Activated CD4-positive, CD25-positive, alpha-beta regulatory T cell treated with anti-CD3 and anti-CD28 coated beads, Interleukin-2, amount 50 U/mL, for 16 hours (primary cell): ENCODE measurements at regions not wholly inside any gene's neighbourhood (a gene's known extent, or its start where the extent isn't known, plus 50 kb on each side); places are given as distances from the start of the nearest gene placed in this dataset.

Experiments used
- DNase-seq: peaks from one replicate; pipeline ENCODE4 v3.0.0-alpha.2; 2020; ENCODE audit warnings: low read depth, low spot score

DNA sequence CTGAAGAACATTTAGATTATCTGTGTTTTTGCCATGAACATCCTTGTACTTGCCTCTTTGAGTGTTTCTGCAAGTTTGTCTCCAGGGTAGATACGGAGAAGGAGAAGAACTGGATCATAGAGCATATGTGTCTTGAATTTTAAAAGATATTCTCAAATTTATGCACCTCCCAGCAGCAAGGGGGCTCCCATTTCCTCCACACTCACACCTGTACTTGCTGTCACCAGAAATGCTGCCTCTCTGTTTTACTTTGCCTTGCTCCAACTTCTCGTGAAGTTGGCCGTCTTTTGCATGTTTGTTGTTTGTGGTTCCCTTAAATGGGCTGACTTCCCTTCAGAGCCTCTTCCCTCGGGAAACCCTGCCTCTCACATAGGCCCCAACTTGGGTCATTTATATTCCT, 171.0 kb downstream of the TFAP2C start:
- no peak for DNase-seq

DNA sequence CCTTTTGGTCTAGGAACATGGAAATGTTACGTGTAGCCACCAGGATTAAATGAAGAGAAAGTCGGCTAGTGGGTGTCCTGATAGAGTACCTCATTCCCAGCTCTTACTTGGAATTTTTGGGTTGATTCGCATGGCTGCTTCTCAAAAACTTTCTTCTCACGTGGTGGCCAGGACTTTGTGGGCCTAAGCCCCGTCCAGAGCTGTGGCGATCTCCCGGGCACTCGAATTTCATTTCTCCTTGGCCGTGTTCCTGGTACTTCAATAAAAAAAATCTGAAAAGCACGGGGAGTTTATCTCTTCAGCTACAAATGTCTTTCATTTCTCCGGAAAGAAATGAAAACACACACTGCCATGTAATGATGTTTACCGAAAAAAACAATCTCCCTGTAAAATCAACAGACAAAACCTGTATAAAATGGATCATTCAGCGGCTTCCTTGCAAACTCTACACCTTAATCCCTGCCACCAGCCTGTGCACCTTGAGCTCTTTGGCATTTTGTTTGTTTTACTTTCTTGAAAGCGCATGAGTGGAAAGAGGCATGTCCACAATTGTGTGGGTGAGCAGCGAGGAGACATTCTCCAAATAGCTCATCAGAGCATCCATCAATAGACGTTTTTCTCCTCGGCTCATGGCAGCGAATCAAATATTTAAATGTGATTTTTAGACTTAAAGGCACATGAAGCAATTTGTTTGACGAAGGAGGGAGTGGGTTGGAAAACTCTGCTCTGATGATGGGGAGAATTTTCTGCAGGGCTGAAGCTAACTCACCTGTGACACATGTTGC, 173.1 kb downstream of the TFAP2C start:
- no peak for DNase-seq

GRCh38 chr20:56802805-56803204, 173.7 kb downstream of the TFAP2C start:
- no peak for DNase-seq

DNA sequence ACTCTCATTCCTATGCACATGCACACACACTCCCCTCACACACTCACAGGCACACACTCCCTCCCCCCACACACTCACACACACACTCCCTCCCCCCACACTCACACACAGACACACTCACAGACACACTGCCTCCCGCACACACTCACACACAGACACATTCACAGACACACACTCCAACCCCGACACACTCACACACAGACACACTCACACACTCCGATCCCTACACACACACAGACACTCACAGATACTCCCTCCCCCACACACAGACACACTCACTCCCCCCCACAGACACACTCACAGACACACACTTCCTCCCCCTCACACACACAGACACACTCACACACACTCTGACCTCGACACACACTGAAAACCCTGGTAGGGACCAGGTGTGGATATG, 176.2 kb downstream of the TFAP2C start:
- no peak for DNase-seq

DNA sequence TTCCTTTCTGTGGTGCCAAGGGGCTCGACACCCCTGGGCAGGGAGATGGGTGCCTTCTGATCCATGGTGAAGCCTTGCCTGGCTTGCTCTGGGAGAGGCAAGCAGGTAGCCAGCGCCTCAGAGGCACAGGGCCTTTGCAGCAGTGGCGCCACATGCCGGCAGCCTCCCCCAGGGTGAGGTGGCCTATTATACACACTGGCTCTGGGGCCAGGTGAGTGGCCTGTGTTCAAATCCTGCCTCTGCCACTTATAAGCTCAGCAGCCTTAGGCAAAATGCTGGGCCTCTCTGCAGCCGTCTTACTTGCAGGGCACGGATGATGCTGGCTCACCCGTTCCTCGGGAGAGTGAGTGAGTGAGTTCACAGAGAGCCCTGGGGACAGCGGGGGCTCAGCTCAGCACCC, 176.9 kb downstream of the TFAP2C start:
- DNase-seq, result no peak

DNA sequence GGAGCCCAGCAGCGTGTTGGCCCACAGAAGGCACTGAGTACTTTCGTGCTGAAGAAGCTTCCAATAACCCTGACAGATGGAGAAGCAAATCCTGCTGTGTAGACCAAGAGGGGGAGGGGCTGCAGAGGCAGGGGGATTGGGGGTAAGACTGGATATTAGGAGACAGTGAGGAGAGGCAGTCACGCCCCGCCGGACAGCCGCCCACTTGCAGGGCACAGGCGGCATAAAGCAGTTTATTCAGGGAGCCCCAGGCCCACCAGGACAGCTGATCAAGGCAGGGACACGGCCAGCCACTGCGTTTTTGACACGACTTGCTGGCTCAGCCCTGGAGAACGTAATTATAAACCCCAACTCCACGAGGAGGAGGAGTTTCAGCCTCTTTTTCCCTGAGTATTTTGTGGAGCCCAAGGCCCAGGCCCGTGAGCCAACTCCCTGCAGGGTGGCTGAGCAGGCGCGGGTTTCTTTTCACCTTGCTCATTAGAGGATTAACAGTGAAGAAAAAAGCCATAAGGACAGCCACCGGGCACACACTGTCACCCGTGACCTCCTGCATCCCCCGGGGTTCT, 177.9 kb downstream of the TFAP2C start:
- DNase-seq, result no peak

DNA sequence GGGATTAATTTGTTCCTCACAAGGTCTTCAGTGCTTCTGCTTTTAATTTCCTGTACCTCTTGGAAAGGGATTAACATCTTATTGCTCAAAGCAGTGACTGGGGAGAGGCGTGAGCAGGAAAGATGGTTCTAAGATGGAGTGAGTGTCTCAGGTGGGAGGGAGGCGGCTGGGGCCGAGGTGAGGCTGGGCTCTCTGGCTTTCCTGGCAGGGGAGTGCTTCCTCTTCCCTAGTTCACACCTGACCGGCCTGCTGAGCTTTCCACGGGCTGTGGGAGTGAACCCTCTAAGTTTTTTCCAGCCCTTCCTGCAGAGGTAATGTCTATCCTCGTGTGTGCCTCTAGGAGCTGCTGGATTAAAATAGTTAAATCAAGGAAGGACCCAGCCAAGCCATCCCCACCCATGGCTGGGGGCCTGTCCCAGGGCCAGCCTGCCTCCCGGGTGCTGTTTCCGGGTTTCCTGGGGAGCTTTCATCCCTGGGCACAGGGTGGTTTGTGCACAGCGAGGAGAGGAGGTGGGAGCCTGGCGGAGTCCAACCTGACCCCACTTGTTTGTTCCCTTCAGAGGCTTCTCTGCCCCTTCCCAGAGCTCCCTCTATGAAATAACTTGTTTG, 179.1 kb downstream of the TFAP2C start:
- no peak for DNase-seq

DNA sequence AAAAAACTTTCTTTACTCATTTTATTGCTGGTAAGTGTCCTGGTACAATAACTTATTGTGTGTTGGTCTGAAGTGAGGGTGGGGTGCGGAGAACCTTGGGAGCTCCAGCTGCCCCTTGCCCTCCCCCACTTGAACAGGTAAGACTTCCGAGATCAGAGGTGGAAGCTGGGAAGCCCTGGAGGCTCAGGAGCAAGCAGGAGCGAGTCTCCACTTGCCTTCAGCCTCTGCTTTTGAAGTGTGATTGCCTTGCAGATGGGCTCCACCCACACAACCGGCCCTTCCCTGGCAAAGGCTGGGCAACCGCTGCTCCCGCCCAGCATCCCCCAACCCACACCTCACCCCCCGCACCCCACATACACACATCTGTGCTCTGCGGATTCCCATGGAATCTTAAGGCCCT, 179.6 kb downstream of the TFAP2C start:
- no peak for DNase-seq

DNA sequence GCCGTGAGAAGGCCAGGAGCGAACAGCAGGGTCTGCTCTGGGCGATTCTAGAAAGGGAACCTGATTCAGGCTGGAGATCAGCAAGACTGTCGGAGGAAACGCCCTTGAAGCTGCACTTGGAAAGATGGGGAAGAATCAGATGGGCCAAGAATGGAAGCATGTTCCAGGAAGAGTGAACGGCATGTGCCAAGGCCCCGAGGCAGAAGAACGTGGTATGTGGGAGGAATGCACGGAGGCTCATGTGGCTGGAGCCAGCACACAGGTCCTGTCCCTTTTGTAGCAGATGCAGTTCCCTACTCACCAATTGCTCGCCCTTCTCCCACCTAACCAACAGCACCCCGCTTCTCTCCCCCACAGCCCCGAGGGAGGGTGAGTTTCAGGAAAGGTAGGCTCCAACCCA, 180.6 kb downstream of the TFAP2C start:
- DNase-seq, result no peak

DNA sequence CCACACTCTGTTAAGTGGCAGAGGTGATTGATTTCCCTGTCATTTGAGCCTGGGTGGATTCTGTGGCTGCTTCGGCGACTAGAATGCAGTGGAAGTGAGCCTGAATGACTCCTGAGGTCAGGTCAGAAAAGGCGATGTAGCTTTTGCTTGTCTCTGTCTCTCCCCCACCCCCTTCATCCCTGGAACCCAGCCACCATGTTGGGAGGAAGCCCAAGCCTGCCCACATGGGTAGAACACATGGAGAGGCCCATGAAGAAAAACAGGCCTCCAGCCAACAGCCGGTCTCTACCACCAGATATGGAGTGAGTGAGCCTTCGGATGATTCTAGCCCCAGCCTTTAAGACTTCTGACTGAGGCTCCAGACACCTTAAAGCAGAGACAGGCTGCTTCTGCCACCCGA, 181.0 kb downstream of the TFAP2C start:
- DNase-seq, result no peak

- DNase-seq, result no peak
These were observed 186.7 kb downstream of the TFAP2C start for GRCh38 chr20:56815796-56816195.

- no peak for DNase-seq
These were observed 187.2 kb downstream of the TFAP2C start for GRCh38 chr20:56816349-56816748.

- no peak for DNase-seq
These were observed 188.9 kb downstream of the TFAP2C start for GRCh38 chr20:56817780-56818675.

- DNase-seq, result no peak
These were observed 191.9 kb downstream of the TFAP2C start for GRCh38 chr20:56820984-56821383.

GRCh38 chr20:56826306-56826704, 197.2 kb downstream of the TFAP2C start:
- DNase-seq, result no peak

DNA sequence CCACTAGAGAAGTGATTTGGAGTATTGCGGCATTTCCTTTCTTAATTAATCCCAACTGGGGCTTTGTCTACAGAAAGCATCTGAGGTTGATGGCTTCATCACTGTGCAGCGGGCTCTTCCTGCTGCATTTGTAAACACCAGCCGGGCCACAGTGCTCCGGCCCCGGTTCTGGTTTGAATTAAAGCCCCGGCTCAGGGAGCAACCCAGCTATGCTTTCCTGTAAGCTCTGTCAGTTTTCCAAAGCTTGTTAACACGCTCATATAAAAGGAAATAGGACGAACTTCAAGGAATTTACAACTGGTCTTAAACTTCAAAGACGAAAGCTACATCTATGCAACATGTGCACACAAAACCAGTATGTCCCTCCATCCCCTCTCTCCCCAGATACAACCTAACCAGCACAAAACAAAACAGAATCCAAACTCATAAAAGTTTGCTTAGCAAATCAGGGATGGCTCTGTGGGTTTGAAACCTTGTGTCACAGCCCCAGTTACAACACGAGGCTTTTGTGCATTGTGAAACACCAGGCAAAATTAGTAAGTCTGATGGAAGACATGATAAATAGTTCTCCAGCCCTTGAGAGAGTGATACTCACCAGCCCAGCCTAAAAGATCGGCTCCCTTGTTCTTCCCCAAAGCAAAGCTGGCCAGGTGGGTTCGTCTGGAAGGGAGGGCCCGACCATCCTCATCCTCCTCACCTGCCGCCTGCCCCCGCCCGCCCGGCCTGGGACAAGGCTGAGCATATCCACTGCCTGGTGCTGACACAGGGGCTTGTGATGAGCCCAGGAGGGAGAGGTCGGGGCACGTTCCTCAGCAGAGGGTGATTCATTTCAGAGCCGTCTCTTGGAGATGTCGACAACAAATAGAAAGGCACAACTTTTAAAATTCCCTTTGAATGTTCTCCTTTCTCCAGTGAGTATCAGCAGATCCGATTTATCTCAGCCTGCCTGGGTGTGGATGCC, 197.9 kb downstream of the TFAP2C start:
- DNase-seq, result no peak

DNA sequence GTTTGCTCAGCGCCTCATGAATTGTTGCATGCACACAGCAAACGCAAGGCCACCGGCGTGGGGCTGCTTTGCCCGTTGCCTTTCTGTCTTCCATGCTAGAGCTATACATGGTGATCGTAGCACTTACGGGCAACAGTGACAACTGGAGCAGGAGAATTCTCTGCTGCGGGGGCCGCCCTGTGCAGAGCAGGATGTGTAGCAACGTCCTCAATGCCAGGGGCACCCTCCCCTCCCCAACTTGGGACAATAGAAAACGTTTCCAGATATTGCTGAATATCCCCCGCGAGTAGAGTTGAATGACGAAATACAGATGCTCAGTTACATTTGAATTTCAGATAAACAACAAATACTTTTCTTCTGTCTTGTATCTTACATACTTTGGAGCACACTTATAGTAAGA, 198.7 kb downstream of the TFAP2C start:
- no peak for DNase-seq

GRCh38 chr20:56828402-56828801, 199.3 kb downstream of the TFAP2C start:
- DNase-seq, result no peak

- DNase-seq, result no peak
These were observed 200.8 kb downstream of the TFAP2C start for GRCh38 chr20:56829788-56830385.

GRCh38 chr20:56831795-56832194, 202.7 kb downstream of the TFAP2C start:
- DNase-seq, result no peak

- no peak for DNase-seq
These were observed 204.3 kb downstream of the TFAP2C start for GRCh38 chr20:56833427-56833826.
